Suprapubic skin (tissue), 4 donors: ENCODE measurements at regions not wholly inside any gene's neighbourhood (a gene's known extent, or its start where the extent isn't known, plus 50 kb on each side); places are given as distances from the start of the nearest gene placed in this dataset.

Source experiments
- EP300 ChIP-seq: sonication (generic); formaldehyde crosslinking; IDR thresholded peaks from one replicate; pipeline ENCODE4 v1.6.1; 2017; ENCODE audit warnings: antibody characterized with exemption
- POLR2A ChIP-seq, 2 donors: fragments of 450-650 bp; IDR thresholded peaks; one replicate each; pipeline ENCODE4 v1.6.1; 2017; ENCODE audit warnings: antibody characterized with exemption in 2 of 2, mild to moderate bottlenecking in 2 of 2, moderate library complexity in 2 of 2
- POLR2AphosphoS5 ChIP-seq, 3 donors: sonication (generic); formaldehyde crosslinking; IDR thresholded peaks; one replicate each; pipeline ENCODE4 v1.6.1; 2017; ENCODE audit warnings: antibody characterized with exemption in 3 of 3
- TF ChIP-seq, protein P1 (sequence below), 2 donors: fragments of 200-600 bp in 1 of 2; fragments of 450-650 bp in 1 of 2; sonication (generic) in 1 of 2; IDR thresholded peaks; one replicate each; pipeline ENCODE4 v1.5.1; 2016 to 2019; ENCODE audit warnings: antibody characterized with exemption in 2 of 2, mild to moderate bottlenecking in 1 of 2, moderate library complexity in 1 of 2

DNA sequence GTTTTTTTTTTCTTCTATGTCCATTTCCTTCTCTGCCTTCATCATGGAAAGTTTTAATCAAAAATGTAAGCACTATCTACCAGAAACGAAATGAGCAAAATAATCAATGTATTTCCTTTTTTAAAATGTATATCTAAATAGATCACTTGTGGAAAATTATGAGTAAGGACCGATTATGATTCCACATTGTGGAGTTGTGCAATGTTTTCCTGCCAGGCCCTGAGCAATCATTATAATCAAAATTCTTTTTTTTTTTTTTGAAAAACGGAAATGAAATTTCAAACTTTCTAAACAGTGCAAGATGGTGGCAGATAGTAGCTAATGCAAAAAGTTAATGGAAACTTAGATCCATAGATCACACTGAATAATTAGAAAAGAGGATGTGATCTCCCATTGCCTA lies 1074.6 kb upstream of the TMEM132C start:
- TF ChIP-seq, protein P1, sequence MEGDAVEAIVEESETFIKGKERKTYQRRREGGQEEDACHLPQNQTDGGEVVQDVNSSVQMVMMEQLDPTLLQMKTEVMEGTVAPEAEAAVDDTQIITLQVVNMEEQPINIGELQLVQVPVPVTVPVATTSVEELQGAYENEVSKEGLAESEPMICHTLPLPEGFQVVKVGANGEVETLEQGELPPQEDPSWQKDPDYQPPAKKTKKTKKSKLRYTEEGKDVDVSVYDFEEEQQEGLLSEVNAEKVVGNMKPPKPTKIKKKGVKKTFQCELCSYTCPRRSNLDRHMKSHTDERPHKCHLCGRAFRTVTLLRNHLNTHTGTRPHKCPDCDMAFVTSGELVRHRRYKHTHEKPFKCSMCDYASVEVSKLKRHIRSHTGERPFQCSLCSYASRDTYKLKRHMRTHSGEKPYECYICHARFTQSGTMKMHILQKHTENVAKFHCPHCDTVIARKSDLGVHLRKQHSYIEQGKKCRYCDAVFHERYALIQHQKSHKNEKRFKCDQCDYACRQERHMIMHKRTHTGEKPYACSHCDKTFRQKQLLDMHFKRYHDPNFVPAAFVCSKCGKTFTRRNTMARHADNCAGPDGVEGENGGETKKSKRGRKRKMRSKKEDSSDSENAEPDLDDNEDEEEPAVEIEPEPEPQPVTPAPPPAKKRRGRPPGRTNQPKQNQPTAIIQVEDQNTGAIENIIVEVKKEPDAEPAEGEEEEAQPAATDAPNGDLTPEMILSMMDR (IDR thresholded peaks at IDR 0.05), result no peak
- TF ChIP-seq POLR2AphosphoS5 (IDR thresholded peaks at IDR 0.05) (no peak), POLR2A (IDR thresholded peaks at IDR 0.05) (no peak), EP300 (no peak)
